ENCODE measurements at regions not wholly inside any gene's neighbourhood (a gene's known extent, or its start where the extent isn't known, plus 50 kb on each side); places are given as distances from the start of the nearest gene placed in this dataset.
A peak's percentile ranks its signal among the peaks of the same experiment; 100 is the strongest.
"Not testable (repeated sequence)": the region's sequence is repeated elsewhere in the genome, so short reads cannot be mapped to it uniquely, and the experiment has no call there.

GRCh38 chr1:146472192-146472861, 243.5 kb upstream of the NOTCH2NLA start:
- CTCF ChIA-PET, H3K9me3 ChIP-seq, POLR2A ChIA-PET, H3K4me1 ChIP-seq, FAIRE-seq: not testable (repeated sequence)
- H3K27ac ChIP-seq, result peak overlapping the region; percentile 68 to 85; a peak in 5 of 6 replicates
- peak; percentile 100 for ATAC-seq
- WGBS (ENCODE audit: missing lambda C conversion rate), result 7% methylated on average over 18 of the region's 42 CpGs
- peak overlapping the region; percentile 68 for H3K4me2 ChIP-seq
- H3K4me3 ChIP-seq, result peak overlapping the region; percentile 54
- peak in 1 of 2 experiments; percentile 56 for DNase-seq (ENCODE audit: low read depth in 1 of 2, low spot score in 1 of 2)

DNA sequence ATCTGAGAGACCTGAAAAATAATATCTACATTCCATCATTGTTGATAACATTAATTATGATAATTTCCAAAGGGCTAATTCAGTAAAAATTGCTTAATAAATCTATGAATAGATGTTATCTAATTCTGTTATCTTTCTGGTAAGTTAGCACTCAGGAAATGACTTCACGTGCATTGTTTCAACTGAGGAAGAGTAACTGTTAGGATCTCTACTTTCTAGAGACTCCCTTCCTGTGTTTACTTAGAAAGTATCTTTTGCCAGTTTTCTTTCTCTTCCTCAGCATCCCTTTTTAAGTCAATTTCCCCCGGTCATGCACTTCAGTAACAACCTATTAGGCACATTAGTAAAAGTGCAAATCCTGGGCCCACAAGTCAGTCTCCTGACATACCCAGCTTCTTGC, 231.1 kb upstream of the NOTCH2NLA start:
- H3K4me1 ChIP-seq; FAIRE-seq; H3K9me3 ChIP-seq; H3K4me2 ChIP-seq; POLR2A ChIA-PET; DNase-seq (ENCODE audit: low read depth in 1 of 2, low spot score in 1 of 2); ATAC-seq; H3K4me3 ChIP-seq; H3K27ac ChIP-seq; CTCF ChIA-PET: not testable (repeated sequence)
- WGBS (ENCODE audit: missing lambda C conversion rate), result no CpG with 5 or more reads among the region's 2 CpGs

DNA sequence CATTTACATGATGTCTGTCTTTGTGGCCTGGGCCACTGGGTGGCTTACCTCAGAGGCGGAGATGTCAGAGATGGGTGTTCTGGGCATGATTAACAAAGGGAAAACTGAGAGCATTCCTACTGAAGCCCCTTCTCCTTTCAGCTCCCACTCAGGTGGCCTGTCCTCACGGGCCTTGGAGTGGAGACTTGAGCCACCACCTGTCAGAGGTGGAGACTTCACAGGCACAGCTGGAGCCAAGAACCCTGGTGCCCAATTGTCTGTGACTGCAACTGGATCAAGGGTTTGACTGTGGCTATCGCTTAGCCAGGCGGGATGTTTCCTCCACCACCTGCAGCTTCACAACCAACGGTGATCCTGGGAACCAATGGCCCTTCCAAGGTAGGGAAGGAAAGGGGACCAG, 230.5 kb upstream of the NOTCH2NLA start:
- FAIRE-seq, POLR2A ChIA-PET, CTCF ChIA-PET: not testable (repeated sequence)

GRCh38 chr1:146448877-146449246, 220.0 kb upstream of the NOTCH2NLA start:
- peak in 1 of 2 experiments; percentile 63; a peak in 3 of 6 replicates for ATAC-seq
- POLR2A ChIA-PET; H3K27ac ChIP-seq; CTCF ChIA-PET; DNase-seq (ENCODE audit: low read depth in 1 of 2, low spot score in 1 of 2); H3K4me3 ChIP-seq; FAIRE-seq; H3K9me3 ChIP-seq; H3K4me1 ChIP-seq; H3K4me2 ChIP-seq: not testable (repeated sequence)
- WGBS (ENCODE audit: missing lambda C conversion rate), result 20% methylated on average over 2 of the region's 13 CpGs

More for the DNA sequence above, 230.5 kb upstream of the NOTCH2NLA start:
- not testable (repeated sequence) for DNase-seq (ENCODE audit: low read depth in 1 of 2, low spot score in 1 of 2); ATAC-seq; H3K9me3 ChIP-seq; H3K4me1 ChIP-seq; H3K27ac ChIP-seq; H3K4me2 ChIP-seq; H3K4me3 ChIP-seq
- WGBS (ENCODE audit: missing lambda C conversion rate), result 78% methylated on average over 4 of the region's 5 CpGs

DNA sequence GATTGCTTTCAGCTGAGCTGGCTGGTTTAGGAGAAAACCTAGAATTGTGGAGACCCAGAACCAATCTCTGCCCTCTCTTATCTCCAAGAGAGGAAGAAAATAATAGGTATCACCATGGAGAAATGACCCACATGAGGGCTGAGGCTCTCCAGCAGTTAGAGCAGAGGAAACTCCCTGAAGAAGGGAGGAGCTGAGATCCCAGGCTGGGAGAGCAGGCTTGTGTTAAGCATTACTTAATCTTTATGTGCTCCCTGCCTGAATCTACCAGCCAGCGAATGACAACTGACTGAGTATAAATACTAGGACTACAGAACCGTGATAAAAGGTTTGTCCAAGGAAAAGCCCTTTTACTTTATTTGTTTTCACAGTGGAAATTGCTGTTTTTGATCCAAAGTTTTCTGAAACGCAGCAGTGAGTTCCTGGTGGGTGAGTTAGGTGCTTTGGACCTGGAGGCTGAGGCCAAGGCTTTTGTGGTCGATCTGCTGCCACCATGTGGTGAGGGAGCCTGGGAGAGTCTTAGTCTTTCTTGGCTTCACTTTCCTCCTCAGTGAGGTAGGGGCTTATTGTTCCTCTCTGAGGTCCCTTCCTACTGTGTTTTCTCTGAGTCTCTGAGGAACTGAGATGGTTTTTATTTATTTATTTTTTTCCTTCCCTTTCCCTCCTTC, 219.5 kb upstream of the NOTCH2NLA start:
- 33% methylated on average over 3 of the region's 4 CpGs for WGBS (ENCODE audit: missing lambda C conversion rate)
- H3K4me3 ChIP-seq; POLR2A ChIA-PET; DNase-seq (ENCODE audit: low read depth in 1 of 2, low spot score in 1 of 2); H3K4me1 ChIP-seq; H3K27ac ChIP-seq; H3K9me3 ChIP-seq; CTCF ChIA-PET; H3K4me2 ChIP-seq; FAIRE-seq: not testable (repeated sequence)
- peak; percentile 56 to 89; a peak in 5 of 6 replicates for ATAC-seq
- peak; percentile 22; the same call in 2 of the 3 replicates for TF ChIP-seq CTCF (IDR thresholded peaks at IDR 0.05)
- 0 out of 3 replicates have a peak, but pooled peaks have one; percentile 10 for TF ChIP-seq SMC3 (IDR thresholded peaks at IDR 0.05)
- TF ChIP-seq RAD21 (conservative IDR thresholded peaks at IDR 0.05 in 1 of 2, IDR thresholded peaks at IDR 0.05 in 1 of 2), result peak in 1 of 2 experiments; percentile 36; a peak in 2 of 5 replicates

DNA sequence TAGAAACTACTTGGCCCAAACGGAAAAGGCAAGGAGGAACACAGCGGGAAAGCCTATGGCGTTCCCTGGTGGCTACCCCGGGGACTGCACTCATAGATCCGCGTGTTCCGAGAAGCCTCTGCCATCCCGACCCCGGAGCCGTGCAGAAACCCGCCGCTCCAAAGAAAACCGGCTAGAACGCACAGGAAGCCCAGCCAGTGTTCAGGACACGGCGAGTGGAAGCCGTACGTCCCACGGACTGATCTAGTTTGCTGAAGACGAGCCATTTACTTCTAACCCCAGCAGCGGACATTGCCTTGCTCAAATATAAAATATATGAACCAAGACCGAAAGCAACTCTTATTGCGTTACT, 215.0 kb upstream of the NOTCH2NLA start:
- FAIRE-seq; DNase-seq (ENCODE audit: low read depth in 1 of 2, low spot score in 1 of 2); H3K27ac ChIP-seq; H3K4me1 ChIP-seq; ATAC-seq; CTCF ChIA-PET; POLR2A ChIA-PET; H3K9me3 ChIP-seq: not testable (repeated sequence)
- Histone ChIP-seq H3K4me3 (peak overlapping the region; percentile 34; the same call in 1 of the 3 replicates), H3K4me2 (peak overlapping the region; percentile 53; the same call in 2 of the 3 replicates)
- WGBS (ENCODE audit: missing lambda C conversion rate), result 23% methylated on average over 3 of the region's 23 CpGs

DNA sequence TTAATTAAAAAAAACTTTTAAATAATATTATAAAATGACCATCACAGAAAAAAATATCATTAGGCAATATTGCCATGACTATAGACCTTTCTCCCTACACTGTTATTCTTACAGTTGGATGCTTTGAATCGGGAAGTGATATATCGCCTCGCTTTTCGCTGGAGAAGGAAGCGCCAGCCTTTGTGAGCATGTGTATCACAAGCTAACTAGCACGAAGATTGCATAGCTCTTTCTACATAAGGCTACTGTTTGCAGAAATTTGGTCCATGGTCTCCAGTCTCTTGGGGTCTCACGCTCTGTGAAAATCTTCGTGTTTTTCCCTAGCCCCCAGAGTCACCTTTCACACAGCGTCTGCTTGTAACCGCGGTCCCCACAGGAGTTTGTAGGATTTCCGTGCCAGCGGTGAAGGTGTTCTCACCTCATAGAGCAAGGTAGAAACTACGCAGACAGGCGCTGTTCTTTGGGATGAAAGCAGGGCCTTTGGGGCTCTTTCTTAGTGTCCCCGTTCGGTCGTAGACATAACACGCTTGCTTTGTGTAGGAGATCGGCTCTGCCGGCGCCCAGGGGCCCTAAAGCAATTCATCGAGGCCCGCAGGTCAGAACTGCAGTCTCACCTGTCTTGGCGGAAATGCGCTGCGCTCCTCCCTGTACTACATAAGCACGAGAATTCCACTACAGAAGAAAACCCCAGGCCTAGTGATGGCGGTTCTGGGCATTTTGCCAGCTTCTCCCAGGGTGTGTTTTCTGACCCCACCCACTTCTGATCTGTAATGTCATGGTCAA, 214.5 kb upstream of the NOTCH2NLA start:
- ATAC-seq; H3K4me3 ChIP-seq; H3K27ac ChIP-seq; DNase-seq (ENCODE audit: low read depth in 1 of 2, low spot score in 1 of 2); CTCF ChIA-PET; H3K4me1 ChIP-seq; H3K9me3 ChIP-seq; H3K4me2 ChIP-seq; FAIRE-seq; POLR2A ChIA-PET: not testable (repeated sequence)
- 96% methylated on average over 14 of the region's 29 CpGs for WGBS (ENCODE audit: missing lambda C conversion rate)

DNA sequence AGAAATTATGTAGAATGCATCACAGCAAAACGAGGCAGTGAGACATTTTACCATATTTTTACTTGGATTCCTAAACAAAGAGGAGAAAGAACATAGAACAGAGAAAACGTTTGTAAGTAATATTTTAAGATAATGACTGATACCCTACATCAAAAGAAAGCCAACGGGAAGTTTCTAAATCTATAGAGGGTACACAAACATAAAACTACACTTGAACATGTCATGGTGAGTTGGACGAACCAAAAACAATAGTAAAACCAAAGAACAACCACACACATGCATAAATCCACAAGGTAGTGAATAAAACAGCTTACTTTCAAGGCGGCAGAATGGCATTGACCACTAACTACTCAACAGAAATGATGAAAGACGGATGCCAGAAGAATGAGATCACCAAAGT, 209.7 kb upstream of the NOTCH2NLA start:
- CTCF ChIA-PET; H3K4me1 ChIP-seq; ATAC-seq; H3K4me2 ChIP-seq; H3K27ac ChIP-seq; POLR2A ChIA-PET; H3K9me3 ChIP-seq; H3K4me3 ChIP-seq; DNase-seq (ENCODE audit: low read depth in 1 of 2, low spot score in 1 of 2); FAIRE-seq: not testable (repeated sequence)
- 0% methylated on average over 2 of the region's 6 CpGs for WGBS (ENCODE audit: missing lambda C conversion rate)

GRCh38 chr1:146416642-146417041, 187.8 kb upstream of the NOTCH2NLA start:
- DNase-seq (ENCODE audit: low read depth in 1 of 2, low spot score in 1 of 2); POLR2A ChIA-PET; ATAC-seq; H3K4me1 ChIP-seq; H3K27ac ChIP-seq; H3K4me3 ChIP-seq; FAIRE-seq; CTCF ChIA-PET; H3K9me3 ChIP-seq; H3K4me2 ChIP-seq: not testable (repeated sequence)
- WGBS (ENCODE audit: missing lambda C conversion rate), result 65% methylated on average over 1 of the region's 1 CpG

DNA sequence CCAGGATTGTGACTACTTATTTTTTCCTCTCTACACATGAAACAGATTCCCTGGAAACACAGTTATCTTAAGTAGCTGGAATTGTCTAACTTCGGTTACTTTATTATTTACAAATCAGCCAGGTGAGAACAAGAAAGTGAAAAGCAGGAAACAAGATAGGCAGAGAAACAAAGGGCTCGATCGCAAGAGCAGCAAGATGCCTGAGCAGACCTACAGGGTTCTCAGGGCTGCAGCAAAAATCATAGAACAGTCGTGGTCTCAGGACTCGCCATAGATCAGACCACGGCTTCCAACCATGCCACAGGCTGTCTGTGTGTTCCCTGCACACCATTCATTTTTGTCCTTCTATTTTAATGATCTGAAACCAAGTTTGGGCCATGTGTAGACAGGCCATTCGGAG, 186.2 kb upstream of the NOTCH2NLA start:
- not testable (repeated sequence) for H3K4me3 ChIP-seq

More for the DNA sequence above, 186.2 kb upstream of the NOTCH2NLA start:
- CTCF ChIA-PET; POLR2A ChIA-PET; H3K4me1 ChIP-seq; FAIRE-seq; H3K4me2 ChIP-seq; H3K27ac ChIP-seq; DNase-seq (ENCODE audit: low read depth in 1 of 2, low spot score in 1 of 2); ATAC-seq; H3K9me3 ChIP-seq: not testable (repeated sequence)
- 60% methylated on average over 5 of the region's 7 CpGs for WGBS (ENCODE audit: missing lambda C conversion rate)

All from A549 (cell line).